Kidney tubule cell (primary cell): ENCODE measurements at regions not wholly inside any gene's neighbourhood (a gene's known extent, or its start where the extent isn't known, plus 50 kb on each side); places are given as distances from the start of the nearest gene placed in this dataset.

ENCODE experiments used
- DNase-seq: peaks from one replicate; pipeline ENCODE4 v3.0.0-alpha.2; 2018; ENCODE audit warnings: low spot score

DNA sequence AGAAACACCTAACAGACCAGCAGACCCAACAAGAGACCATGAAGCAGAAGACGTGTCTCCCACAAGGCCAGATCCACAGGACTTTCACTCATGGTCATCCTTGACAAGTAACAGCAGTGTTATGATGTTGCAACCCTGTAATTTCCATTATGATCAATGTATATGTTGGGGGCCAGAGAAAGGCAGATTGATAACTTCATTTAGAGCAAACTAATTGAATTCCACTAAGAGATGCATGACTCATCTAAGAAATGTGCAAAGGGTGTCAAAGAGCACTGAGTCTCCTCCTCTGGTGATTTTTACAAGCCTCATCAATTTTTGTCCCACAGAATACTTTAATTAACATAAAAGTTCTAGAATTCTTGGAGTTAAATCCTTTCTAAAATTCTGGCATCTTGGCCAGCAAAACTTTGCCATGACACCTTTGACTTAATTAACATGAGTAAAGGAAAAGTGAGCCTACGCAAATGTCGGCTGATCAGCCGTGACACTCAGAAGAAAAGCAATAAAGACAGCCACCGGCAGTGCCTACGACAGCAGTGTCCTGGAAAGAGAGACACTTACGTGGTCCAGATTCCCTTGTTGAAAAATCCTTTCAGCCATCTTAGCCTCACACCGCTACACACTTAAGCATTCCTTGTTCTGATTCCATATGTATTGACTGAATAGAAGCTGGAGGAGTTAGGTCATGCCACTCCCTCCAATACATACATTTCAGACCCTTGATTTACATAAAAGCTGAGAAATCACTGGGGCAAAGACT lies 370.2 kb upstream of the CCDC196 start:
- DNase-seq, result no peak

DNA sequence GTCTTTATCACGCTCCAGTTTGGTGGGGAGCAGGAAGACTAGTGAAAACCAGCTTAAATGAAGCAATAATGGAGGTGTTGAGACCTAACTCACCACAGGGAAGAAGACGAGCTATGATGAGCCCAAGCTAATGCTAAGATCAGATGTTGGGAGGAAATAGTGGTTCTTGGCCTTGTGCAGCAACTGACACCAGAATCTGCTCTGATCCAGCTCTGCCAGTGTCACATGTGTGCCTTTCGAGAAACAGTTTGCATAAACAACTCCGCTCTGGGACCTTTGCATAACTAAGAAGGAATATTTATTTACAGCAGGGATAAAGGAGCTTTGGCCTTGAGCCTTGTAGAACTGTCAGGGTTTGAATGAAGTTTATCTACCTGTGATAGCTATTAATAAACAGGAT lies 369.4 kb upstream of the CCDC196 start:
- no peak for DNase-seq

DNA sequence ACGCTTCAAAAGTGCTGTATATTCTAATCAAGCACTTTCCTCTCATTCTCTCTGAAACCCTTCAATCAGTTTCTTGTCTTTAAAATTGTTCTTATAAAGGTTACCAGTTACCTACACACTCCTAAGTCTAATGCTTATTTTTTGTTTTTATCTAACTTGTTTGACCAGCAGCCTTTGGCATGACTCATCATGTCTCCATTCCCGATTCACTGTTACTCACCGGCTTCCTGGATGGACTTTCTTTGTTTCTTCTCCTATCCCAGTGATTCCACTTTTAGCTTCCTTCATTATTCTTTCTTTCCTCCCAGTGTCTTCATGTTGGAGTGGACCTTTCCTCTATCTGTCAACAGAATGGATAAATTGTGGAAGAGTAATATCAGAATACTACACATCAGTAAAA lies 368.6 kb upstream of the CCDC196 start:
- peak; percentile 77 for DNase-seq

DNA sequence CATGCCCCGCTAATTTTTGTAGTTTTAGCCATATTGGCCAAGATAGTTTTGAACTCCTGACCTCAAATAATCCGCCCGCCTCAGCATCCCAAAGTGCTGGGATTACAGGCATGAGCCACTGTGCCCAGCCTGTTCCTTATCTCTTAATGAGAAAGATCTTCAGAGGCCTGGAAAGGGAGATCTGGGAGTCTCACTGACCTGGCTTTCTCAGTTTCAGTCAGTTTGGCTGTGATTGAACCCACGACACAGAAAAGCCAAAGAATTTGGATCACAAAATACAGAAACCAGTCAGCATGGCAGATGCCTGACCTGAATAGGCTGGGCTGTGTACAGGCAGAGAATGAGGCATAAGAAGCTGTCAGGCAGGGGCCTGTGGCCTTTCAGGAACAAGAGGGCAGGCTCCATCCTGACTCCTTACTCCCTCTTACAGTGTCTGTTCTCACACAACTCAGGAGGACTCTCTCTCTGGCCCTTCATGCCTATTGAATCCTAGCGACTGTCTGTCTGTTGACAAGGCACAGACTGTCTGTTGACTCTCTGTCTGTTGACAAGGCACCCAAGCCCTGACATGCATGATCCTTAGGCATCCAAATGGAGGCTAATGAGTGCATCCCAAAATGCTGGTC lies 366.5 kb upstream of the CCDC196 start:
- no peak for DNase-seq

DNA sequence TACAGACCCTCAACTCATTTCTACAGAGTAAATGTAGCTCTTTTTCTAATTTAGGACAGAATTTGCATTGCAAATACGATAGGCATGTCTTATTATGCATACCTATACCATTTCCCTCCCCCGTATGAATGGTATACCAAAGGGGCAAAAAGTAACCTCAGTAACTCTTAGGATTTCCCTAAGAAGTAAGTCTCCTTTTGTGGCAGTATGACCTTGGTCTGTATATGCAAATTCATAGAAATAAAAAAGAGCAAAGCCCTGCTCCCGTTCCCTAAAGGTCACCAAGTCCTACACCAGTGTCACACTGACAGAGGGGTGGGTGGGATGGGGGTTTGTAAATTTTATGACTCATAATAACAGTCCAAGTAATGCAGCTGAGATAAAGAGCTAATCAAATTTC lies 365.8 kb upstream of the CCDC196 start:
- no peak for DNase-seq

DNA sequence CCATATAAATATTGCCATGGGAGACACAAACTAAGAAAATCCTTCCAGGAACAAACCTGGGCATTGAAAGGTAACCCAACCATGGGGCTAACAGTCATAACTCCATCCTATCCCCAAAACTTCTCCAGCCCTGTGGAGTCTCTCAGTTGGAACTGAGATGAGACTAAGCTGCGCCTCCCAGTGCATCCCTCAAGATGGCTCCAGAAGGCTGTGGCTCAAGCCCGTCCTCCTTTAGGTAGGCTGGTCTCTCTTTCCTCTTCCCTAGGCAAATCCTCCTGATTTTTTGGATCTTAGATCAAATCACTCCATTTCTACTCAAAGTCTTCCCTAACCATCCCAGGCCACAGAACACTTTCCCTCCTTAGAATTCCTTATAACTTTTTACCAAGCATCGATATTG lies 364.3 kb upstream of the CCDC196 start:
- no peak for DNase-seq

DNA sequence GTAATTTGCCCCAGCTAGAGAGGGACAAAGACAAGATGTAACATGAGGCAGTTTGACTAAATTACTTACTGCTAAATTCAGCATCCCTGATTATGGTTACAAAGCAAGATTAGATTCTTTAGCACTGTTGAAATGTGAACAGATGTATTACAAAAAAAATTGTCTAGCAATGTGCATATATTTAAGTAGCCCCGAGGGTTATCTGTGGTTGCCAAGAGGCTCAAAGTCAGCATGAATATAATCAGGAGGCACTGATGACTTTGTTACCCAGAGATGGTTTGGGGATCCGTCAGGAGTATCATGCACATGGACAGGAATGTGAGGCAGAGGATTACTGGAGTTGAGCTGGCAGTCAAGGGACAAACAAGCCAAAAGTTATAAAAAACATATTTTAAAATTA lies 356.9 kb upstream of the CCDC196 start:
- no peak for DNase-seq

DNA sequence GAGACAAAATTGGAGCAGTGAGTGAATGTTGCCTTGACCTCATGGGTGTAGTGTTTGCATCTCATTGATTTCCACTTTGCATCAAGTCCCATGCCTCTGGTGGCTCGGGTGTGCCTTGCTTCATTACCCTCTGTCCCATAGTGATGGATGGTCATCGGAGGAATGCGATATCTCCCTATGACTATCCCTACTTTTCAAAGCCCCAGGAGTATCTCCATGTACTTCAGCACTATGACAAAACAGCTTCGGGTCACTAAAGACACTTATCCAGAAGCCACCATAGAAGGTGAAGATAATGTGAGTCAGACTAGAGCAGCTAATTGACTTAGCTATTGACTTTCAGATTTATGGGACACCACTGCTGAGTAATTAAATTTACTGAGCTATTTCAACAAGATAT lies 355.1 kb upstream of the CCDC196 start:
- DNase-seq, result no peak

DNA sequence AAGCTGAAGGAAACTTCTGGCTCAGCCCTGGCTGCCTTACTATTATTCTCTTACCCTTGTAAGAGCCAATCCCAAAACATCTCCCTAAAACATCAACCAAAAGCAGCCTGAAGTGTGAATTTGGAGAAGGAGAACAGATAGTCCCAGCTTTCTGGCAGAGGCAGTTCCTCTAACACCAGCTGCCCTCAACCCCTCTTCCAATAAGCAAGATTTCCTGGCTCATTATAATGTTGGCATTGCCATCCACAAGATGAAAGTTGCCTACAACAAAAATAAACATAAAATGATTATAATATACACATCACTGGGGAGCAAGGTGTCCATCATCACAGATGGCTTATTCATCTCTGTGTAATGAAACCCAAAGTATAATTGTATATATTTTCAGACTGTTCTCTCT lies 352.5 kb upstream of the CCDC196 start:
- no peak for DNase-seq

DNA sequence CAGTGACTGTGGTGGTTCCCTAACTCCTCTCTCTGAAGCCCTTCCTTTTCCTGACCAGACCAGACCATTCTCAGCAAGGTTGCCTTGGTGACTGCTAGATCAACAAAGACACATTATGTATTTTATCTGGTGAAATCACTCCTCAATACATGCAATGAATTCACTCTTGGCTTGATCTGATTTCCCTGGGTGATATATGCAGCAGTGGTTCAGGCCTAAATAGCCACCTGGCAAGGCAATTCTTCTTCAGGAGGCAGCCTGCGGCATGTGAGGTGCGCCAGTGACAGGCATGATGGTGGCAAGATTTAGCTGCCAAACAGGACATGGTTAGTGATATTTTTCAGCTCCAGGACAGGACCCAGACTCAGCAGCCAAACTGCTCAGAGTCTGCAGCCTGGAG lies 350.3 kb upstream of the CCDC196 start:
- DNase-seq, result no peak

DNA sequence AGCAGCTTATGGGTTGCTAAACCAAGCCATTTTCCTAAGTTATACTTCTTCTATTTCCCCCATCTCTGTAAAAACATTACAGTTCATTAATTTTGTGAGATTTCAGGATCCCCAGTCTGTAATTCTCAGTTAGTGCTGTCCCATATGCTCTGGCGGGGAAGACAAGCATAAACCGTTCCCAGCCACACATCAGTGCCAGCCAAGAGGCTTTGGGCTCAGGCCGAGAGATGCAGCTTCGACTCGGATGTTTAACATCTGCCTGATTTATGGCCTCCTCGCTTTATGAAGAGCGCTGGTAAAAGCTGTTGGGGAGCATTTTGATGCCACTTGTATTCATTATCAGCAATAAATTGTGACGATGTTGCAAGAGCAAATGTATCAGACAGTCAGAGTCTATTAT lies 349.1 kb upstream of the CCDC196 start:
- DNase-seq, result no peak

DNA sequence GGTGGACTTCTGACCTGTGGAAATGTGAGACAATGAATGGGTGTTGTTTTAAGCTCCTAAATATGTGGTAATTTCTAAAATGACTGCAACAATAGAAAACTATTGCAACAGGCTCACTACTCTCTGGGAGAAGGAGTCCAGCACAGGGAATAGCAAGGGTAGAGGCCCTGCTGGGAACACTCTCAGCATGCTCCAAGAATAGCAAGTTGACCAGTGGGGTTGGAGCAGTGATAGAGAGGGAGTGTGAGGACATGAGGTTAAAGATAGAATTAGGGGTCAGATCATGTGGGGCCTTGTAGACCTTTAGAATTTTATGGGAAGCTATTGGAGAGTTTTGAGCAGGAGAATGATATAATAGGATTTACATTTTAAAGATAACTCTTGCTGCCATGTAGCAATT lies 346.7 kb upstream of the CCDC196 start:
- no peak for DNase-seq

DNA sequence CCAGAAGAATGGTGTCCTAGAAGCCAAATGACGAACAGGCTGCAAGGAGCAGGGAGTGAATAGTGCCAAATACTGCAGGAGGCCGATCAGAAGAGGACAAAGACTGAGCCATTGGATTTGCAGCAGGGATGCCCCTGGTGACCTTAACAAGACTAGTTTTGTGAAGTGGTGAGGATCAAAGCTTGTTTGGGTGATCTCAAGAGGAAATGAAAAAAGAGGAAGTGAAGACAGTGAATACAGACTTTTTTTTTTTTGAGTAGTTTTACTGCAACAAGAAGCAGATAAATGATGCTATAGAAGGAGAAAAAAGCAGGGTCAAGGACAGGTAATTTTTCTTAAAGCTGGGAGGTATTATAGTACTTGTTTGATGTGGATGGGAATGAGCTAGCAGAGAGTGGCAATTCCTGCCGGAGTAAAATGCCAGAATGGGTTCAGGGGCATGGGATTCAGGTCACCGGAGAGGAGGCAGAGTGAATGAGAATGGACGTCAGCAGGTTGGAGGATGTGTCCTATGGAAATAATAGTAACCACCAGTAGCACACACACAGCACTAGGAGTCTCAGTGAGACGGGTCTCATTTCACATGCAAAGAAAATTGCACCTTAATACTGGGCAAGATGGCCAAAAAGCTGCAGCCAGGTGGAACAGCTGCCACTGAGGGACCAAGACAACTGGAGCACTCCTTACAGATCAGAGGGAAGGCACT lies 345.8 kb upstream of the CCDC196 start:
- DNase-seq, result no peak

DNA sequence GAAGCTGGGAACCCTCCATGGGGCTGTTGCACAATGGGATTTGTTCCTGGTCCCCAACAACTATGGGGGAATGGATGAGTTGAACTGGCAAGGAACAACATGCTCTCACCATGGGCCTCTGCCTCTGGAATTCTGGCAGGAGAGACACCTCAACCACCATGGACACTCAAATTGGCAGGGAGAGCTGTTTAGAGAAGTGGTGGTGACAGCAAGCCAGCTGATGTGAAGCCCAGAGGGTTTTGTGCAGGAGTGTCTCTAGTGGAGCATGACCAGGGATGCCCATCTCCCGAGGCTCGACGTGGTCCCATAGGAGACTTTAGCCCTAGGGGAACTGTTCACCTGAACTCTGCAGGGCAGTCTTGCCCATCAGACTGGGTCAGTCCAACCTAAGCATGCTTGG lies 345.2 kb upstream of the CCDC196 start:
- no peak for DNase-seq

DNA sequence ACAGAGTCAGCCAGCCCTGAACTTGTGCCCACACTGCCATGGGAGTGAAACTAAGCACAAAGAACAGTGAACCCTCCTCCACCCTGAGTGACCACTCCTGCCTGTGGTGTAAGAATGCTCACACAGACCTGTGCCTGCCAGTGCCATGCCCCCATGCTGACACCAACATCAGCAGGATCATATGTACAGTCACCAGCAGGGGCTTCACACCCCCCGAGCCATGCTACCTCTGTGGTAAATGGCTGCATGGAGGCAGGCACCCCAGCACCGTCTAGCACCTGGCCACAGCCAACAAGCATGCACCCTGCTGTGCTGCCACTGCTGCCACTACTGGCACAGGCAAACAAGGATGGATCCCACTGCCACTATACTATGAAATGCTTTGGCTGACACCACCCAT lies 344.4 kb upstream of the CCDC196 start:
- DNase-seq, result no peak

DNA sequence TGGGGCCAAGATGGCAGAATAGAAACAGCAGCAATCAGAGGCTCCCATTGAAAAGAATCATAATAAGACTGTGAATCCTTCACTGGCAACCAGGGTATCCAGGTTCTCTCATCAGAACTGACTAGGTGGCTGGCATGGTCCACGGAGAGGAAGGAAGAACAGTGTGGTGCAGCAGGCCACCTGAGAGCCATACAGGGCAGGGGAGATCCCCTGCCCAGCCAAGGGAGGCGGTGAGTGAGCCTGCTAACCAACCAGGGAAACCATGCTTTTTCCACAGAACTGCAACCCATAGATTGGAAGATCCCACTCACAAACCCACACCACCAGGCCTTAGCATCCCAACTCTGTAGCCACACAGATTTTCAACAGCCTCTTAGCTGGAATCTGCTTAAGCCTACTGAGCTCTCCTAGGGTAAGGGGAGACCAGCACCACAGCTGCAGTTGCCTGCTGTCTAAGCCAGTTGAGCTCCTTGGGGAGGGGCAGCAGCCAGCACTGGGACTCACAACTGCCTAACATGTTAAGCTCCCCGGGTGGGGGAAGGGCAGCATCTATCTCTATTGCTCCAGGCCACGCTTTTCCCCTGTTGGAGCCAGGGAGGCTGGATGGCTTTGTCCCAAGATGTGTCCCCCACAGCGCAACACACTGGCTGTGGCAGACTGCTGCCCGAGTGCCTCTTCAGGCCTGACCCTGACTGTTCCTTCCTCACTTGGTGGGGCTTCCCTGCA lies 342.6 kb upstream of the CCDC196 start:
- no peak for DNase-seq

DNA sequence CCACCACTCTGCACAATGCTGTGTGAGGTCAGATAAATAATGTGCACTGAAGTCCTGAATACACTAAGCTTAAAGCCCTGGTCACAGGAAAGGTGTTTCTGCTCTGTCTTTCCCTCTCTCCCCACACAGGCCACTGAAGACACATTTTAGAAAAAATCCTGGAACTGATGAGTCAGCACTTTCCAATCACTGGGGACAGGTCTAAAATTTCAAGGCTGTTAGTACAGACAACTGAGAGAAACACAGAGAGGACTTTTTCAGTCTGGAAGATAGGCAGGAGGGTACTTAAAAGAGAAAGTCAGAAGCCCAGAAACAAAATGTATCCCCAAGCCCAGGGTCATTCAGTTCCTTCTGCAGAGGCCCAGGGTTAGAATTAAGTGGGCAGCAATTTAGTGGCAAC lies 333.9 kb upstream of the CCDC196 start:
- DNase-seq, result no peak

DNA sequence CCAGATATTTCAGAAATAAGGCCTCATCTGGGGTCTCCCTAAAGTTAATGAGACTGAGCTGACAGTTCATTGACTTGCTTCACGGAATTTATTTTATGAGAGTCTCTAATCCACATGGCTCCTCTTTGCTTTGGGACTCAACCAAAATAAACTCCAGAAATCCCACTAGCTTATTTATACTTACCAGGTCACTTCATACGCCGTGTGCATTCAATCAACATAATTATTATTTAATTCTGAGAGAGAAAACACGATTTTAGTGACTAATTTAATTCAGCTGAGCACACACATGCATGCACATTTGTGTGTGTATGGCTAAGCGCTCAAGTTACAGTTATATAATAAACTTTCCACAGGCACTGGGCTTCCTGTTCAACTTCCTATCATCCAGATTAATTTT lies 333.4 kb upstream of the CCDC196 start:
- no peak for DNase-seq

DNA sequence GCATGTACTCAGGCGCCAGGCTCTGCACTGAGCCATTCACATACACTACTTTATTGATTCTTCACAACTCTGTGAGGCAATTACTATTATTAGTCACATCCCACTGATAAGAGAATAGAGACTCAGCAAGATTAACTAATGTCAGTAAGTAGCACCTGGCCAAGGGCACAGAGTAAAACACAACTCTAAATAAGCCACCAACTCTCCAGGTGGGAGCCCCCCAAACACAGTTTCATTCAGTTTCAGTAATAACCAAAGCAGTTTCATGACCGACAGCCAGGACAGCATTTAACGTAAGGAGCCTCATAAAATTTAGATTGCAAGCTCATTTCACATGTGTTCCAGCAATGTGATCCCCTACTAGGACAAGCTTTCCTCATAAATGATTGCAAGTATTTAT lies 323.1 kb upstream of the CCDC196 start:
- DNase-seq, result no peak

DNA sequence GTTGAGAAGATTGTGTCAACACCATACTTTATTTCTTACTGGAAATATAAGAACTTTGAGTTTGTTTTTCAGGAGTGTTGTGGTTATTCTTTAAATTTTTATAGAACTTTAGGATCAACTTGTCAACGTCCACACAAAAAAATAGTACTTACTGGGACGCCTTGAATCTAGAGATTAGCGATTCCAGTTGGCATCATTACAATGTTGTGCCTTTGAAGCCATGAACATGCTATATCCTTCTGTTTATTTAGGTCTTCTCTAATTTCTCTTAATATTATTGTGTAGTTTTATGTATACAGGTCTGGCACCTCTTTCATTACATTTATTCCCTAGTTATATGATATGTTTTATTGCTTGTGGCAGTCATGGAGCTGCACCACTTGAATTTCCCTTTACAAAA lies 320.8 kb upstream of the CCDC196 start:
- DNase-seq, result no peak

DNA sequence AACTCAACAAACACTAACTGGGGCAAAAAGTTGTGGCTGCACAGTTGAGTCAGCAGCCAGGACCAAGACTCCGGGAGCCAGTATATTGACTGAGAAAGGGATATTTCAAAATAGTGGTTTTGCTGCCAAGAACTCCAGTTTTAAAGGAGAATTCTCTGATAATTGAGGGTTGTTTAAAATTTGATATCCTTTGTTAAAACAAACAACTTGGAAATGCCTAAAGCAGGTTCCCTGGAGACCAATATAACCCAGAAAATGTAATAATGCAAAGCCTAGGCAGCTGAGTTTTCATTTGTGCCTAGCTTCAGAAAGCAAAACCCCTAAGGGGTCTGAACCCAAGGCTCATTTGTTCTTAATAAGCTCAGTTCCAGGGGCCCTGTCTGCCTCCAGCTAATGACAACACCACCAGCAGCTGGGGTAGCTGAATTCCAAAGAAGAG lies 311.7 kb upstream of the CCDC196 start:
- no peak for DNase-seq

DNA sequence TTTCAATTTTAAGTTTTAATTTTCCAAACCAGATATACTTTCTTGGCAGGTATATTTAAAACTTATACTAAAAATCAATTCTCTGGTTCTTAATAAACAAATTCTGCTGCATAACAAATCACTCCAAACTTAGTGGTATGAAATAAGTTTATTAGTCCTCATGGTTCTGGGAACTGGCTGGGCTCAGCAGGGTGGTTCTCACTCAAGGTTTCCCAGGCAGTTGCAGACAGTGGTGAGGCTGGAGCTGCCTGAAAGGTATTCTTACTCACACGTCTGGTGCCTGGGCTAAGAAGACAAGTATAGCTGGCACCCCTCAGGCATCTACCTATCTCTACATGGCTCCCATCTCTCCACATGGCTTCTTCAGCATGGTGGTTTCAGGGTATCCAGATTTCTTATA lies 308.2 kb upstream of the CCDC196 start:
- DNase-seq, result no peak

DNA sequence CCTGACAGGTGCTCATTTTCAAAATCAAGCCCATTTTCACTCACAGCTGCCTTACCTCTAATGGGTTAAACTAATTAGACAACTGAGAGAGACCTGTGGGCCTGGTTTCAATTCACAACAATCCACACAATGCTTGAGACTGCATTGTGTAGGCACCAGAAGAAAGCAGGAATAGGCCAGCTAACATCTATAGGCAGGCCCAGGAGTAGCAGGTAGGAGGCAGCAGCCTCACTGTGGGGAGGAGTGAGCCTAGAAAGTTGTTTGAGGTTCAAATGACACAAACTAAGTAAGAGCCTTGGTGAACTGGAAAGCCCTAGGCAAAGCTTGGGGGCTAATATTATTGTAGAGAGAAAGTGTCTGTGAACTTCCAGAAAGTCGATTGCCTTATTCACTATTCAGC lies 289.5 kb upstream of the CCDC196 start:
- DNase-seq, result no peak
